Middle frontal gyrus (tissue), 1 donor: ENCODE measurements at regions not wholly inside any gene's neighbourhood (a gene's known extent, or its start where the extent isn't known, plus 50 kb on each side); places are given as distances from the start of the nearest gene placed in this dataset.

Experiments used
- DNase-seq: peaks from one replicate; pipeline ENCODE4 v3.0.0-alpha.2; 2015; ENCODE audit warnings: low spot score; ENCODE audit errors: extremely low spot score

DNA sequence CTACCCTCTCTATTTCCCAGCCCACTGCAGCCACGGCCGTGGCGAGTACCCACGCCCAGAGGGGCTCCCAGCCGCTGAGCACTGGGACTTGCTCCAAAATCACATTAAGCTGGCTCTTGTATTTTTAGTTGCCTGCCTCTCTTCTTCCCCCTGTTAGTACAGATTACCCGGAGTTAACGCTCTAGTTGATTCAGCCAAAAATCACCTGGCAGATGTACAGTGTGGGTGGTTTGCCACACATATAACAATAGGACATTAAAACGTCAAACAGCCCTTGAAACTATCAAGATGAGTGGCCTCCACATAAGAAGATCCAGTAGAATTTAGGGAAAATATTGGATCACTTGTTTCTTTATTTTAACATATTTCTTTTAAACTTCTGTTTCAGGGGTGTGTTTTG, 268.8 kb upstream of the PRDM1 start:
- DNase-seq, result no peak

DNA sequence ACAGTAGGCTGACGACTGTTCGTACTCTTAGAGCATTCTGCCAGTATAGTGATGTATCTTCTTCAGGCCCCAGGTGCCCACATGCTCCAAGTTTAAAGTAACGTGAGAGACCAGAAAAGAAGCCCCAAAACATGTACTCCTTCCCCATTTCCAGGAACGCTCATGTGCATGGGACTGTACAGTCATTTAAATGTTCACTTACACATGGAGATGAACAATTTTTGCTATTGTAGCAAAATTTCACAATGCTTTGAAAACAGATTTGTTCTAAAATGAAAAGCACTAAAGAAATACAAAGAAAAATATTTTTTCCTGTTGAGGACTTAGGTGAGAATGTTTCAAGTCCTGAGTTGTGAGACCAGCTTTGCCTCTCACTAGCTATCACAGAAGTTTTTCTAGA, 269.3 kb upstream of the PRDM1 start:
- no peak for DNase-seq

DNA sequence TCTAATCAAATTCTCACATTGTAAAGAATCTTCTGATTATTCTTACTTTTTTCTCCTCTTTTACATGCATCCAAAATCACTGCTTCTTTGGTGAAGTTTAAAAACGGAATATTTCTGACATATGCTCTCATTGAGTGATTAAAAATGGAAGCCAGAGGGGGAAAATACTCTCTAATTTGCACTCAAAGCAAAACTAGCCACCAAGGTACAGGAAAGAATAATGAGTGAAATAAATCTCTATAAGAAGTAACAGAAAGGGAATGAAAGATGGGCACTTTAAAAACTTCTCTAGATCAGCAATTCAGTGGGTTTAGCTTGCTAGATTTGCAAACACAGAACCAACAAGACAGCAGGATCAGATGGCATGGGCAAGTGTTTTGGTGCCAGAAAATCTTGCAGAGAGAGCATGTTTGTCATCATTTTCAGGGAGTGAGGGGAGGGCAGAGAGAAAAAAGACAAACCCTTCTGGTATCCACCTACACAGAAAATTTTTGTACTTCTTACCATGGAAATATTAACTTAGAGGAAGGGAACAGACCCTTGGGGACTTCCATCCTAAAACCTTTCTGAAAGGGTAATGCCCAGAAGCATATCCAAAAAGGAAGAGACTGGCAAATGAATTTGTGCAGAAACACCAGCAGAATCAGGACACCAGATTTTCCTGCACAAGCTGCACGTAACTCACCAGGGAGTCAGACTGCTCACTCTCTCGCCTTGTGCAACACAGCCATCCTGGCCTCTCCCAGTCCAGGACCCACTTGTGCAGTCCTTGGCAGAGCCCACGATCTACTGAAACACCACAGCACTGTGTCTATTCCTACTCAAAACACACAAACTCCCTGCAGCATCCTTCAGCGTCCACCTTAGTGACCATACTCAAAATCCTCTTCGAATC, 270.2 kb upstream of the PRDM1 start:
- DNase-seq, result no peak

DNA sequence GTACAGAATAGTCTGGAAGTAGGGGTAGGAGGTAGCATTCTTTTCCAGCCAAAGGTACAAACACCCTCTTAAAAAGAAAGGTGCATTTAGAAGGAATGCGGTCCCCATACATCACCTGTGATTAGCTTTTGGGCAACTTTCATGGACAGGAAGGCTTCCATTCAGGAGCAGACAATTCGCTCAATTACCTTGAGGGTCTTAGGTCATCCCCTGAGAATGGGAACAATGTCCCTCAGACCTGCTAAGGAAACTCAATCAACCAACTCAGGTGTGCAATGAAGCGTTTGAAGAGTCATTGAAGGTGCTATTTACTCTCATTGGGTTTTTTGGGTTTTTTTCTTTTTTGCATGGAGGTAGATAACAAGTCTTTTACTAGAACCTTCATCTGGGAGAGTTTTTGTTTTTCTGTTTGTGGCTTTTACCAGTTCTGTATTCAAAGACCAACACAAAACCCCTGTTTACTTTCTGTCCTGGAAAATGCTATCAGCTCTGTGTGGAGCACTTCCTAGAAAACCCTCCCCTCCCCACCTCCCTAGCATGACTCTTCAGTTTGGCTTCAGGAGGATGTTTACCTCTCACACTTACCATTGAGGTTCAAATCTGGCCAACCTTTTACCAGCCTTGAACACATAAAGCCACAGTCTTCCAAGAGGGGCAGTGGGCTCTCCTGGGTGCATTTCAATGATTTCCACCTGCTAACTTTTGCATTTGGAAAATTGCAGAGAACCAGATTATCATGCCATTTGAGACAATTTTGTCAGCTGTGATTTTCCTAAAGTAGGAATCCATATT, 271.2 kb upstream of the PRDM1 start:
- DNase-seq, result no peak

DNA sequence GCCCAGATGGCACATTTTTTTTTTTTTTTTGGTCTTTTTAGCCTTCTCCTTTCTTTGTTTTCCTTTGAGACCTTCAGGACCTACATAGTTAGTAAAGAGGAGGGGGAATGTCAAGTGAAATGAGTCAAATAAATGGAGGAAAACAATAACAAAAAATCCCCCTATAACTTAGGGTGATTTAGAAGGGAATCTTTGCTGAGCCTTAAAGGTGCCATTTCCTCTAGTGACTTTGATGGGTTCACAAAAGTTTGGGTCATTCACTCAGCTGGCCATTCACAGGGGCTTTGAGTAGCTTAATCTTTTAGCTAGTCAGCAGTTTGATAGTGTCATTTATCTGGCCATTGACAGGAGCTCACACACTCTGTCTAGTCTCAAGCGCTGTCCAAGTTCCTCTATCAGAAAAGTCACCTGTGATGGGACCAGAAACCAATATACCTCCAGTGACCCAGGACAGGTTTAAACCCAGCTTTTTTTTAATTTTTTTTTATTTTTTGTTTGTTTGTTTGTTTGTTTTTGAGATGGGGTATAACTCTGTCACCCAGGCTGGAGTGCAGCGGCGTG, 275.1 kb upstream of the PRDM1 start:
- no peak for DNase-seq

DNA sequence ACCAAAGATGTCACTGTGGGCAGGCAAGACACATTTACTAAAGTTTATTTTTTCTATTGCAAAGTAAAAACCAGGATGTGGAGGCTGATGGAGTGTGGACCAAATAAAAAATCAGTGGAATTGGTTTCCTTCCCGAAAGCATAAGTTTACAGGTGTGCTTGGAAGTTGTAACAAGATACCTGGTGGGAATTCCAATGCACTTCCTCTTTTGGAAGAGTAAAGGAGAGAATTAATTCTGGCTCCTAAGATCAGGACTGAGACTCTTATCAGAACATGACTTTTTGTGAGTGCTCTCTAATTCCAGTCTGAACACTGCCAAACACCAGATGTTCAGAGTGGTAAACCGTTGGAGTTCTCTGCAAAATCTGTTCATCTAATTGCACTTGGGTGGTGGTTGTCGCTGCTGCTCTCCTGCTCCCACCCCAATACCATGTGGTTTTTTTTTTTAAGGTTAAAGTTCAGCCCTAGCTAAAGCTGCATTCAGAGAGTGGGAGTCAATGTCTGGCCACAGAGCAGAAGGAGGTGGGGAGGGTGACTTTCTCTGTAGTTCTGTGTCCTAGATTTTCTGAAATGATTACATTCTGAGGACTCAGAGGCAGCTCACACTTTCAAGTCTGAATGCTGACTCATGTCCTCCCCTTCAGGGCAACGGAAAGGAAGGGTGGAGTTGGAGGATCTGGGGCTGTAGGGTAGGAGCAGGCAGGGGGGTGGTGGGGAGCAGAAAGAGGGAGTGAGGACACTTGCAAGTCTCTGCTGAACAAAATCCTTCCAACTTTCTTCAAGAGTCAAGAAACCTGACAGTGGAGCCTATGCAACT, 275.8 kb upstream of the PRDM1 start:
- DNase-seq, result no peak

DNA sequence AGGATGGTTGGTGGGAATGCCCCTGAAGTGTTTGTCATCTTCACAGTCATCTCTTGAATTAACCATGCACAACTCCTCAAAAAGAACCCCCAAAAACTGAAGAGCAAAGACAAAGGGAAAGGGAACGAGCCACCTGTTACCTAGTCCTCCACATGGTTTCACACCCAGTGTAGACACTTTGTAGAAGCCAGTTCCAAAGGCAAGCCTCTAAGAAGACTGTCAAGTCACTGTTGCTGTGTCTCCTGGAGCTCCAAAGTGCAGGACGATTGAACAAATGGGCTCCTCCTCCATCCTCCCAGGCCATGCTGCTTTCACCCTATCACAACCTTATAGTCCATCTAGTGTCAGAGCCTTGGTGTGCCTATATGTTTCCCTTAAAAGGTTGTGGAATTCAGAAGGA, 277.6 kb upstream of the PRDM1 start:
- no peak for DNase-seq

DNA sequence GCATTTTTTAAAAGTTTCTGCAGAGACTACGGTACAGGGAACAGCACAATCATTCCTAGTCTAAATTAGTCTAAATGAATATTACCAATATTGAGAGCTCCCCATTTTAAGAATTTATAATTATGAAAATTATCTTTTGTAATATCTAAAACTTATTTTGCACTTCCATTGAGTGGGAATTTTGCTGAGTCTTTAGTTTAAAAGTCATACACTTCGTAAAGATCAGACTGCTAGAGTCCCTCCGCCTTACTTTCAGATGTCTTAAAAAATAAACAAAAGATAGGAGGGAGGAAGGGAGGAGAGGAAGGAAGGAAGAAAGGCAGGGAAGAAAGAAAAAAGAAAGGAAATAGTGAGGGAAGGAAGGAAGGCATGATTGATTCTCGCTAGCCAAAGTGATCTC, 278.2 kb upstream of the PRDM1 start:
- no peak for DNase-seq

DNA sequence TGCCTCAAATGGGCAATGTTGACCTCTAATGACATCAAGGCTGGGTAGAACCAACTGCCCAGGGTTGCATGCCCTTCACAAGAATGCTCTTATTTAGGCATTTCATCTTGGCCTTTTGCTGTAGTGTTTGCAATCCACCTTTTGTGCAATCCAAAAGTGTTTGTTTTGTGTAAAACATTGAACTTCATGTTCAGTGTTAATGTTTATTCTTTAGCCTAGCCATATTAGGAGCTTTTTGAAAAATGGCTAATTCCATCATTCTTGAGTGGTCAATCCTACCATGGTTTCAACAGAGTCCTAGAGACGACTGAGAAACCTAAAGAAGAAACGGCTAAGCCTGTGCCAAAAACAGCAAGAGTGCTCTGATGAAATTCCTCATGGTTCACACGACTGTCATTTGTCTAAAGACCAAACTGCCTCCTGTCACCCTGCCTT, 279.6 kb upstream of the PRDM1 start:
- no peak for DNase-seq

DNA sequence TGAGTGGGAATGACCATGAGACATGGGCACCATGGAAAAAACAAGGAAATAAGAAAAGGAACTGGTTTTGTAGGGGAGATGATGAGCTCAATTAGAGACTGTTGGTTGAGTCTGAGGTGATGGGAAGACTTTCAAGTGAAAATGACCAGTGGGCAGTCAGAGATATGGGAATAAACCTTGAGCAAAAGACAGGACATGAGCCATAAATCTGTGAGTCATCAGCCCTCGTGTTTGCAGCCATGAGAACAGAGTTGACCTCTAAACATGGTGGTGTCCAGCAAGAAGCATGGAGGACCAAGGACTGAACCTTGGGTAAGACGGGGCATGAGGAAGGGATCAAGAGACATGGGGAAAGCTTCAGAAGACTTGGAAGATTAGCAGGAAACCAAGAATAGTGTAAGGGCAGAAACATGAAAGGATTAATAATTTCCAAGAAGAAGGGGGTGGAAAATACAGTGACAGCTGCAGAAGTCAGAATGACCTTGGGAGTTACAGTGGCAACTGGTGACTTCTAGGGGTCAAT, 280.6 kb upstream of the PRDM1 start:
- no peak for DNase-seq

DNA sequence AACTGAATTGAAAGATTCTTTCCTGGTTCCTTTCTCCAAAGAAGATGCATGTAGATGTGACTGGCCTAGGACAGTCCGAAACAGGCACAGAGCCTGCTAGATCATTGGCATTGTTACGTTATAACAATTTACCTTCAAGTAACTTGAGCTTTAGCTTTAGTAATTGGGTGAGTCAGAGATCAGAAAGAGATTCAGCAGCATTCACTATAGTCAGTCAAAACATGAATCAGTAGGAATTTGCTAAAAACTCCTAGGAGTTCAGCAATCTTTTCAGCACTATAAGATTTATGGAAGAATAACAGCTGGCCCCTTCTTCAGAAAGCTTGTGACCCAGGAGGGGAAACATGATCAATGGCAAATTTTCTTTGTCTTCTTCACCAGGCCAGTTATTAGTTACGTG, 281.7 kb upstream of the PRDM1 start:
- no peak for DNase-seq

DNA sequence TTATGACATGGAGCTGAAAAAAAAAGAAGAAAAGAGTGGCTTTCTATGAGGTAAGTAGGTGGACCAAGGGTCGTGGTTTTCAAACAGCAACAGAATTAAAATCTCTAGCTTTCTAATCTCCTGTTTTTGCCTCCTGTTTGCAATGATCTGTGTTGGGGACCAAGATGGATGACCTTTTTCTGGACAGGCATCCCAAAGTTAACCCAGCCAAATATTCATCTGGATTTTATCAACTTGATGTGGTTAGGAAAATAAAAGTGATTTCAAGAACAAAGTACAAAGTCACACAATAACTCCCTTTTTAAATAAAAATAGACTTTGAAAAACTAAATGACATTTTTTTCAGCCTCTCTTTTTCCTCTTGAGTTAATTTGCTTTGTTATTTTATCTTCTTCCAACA, 282.1 kb upstream of the PRDM1 start:
- DNase-seq, result no peak

DNA sequence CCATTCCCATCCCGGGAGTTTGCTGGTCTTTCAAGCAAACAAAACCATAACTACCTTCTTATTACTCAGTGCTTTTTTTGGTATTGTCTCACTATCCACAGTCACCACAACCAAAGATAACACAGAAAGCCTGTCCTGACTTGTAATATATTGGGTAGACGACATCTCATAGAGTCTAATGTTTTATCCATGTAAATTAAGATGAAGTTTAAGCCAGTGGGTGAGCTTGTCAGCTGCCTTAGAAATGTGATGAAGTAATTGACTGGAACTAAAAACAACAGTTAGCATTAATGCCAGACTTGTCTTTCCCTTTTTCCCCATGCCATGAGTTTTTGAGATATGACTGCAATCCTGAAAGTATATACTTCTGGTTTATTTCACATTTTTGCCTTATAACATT, 282.7 kb upstream of the PRDM1 start:
- no peak for DNase-seq

DNA sequence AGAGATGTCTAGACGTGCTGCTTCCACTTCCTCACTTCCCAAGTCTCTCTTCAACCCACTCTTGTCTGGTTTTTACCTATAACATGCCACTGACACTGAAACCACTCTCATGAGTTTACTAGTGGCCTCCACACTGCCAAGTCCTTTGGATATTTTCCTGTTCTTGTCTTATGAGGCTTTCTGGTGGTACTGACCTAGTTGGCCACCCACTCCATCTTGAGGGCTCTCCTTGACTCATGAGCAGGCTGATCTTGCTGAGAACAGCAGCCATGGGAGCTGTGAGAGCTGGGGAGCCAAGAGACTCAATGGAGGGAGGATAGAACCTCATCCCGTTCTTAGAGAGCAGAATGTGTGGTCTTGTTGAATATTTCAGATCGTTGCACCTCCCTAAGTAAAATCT, 283.4 kb upstream of the PRDM1 start:
- no peak for DNase-seq

DNA sequence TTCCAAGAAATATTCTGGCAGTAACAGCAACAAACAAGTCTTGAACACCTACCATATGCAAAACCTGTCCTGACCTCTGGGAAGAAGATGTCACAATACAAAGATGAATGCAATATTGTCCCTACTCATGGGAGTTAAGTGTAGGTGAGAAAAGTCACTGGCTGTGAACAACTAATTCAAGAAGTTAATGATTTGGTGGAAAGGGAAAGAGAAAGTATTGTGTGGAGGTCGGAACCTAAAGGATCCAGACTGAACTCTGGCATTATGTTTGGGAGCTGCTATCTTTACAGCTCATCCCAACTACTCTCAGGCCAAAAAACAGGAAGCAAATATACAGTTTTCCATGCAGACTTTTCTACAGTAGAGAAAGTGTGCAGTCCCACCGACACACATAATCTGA, 285.3 kb upstream of the PRDM1 start:
- no peak for DNase-seq

DNA sequence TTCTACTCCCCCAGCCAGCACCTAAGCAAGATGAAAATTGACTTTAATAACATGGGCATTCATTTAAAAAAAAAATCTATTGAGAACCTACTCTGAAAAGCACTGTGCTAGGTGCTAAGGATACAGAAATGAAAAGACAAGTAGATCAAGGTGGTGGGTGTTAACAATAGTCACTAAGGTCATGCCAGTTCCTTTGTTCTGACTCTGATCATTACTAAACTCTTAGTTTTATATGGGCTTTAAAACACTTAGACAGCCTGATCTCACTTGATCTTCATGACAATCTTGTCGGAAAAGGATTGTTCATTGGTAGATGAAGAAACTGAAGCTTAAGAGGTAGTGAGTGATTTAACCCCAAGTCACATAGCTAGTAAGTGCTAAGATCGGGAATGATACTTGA, 285.7 kb upstream of the PRDM1 start:
- no peak for DNase-seq

DNA sequence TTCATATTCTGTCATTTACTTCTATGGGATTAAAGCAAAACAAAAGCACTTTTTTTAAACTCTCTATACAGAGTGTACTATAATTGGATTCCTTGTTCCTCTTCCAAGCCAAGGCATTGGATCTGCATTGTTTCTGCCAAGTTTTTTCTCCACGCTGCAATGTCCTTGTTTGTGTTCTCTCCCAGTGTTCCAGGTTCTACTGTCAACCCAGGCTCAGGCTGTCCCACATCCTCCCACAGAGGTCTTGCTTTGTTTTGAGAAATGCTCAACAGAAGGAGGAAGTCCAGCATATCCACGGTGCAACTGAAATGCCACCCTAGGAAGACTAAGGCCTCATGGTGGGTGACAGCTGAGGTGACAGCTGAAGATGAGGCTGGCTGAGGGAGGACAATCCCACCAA, 287.1 kb upstream of the PRDM1 start:
- peak; percentile 28 for DNase-seq

DNA sequence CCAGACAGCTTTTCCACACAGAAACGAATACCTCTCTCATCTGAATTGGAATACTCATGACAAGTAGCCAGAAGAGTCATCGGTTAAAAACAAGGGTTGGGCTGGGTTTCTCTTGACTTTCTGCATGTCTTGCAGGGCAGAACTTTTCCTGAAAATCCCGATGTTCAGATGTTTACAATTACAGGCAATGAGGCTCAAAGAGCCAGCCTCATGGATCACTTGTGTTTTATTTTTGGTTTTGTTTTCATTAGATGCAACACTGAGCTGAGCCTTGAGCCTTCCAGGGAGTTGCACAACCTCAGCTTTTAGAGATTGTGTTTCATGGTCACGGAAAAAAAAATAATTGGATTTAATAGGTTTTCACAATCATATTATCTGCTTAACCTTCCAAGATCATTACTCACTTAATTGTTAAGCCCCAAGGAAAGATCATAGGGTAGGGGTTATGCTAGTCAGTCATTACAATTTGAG, 288.1 kb upstream of the PRDM1 start:
- DNase-seq, result no peak

DNA sequence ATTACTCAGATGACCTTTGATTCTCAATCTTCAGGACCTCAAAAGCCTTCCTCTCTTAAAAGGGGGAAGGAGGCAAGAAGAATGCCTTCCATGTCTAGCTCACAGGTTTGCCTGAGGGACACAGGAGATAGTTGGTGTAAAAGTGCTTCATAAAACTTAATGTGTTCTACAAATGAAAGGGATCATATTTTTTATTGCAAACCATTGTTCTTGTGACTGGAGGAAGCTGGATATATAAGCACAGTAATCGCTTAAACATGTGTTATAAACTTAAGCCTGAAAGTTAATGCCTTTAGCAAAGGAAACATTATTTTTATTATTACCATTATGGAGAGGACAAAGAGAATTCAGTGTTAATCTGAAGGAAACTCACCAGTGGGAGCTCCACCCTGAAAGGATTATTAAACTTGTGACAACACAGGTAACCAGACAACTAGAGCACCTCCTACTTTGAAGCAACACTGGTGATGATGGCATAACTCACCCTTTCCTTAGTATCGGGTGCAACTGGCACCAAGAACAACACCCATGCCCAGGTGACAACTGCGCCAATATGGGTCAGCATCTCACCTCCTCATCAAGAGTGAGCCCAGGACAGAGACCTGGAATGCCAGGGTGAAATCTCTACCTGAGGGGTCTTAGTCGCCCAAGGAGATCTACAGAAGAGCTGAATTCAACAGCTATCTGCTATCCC, 288.7 kb upstream of the PRDM1 start:
- no peak for DNase-seq

DNA sequence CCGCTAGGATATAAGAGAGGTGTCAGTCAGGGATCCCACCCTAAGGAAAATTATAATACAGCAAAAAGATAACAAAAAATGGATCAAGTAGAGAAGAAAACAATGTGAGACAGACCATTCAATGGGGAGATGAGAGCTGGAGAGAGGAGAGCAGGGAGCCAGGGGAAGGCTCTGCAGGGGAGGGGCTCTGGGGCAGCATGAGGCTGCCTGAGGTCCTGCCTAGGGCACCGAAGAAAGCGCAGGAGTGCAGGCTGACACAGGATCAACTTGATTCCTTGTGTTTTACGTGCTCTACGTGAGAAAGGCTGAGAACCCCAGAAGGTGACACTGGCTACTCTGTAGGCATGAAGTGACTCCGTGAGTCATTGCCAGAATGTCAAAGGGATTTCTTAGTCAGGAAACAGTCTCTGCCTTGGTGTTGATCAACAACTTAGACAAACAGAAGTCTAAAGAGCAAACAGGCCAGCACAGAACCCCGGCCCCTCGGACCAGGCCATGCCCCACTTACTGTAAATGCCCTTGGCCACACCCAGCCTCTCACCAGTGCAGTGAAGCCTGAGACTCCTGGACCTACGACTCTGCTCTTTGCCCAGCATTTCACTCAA, 290.1 kb upstream of the PRDM1 start:
- DNase-seq, result no peak
